H9 (cell line): ENCODE measurements at regions not wholly inside any gene's neighbourhood (a gene's known extent, or its start where the extent isn't known, plus 50 kb on each side); places are given as distances from the start of the nearest gene placed in this dataset.

Experiments
- DNase-seq: peaks from one replicate; pipeline ENCODE4 v3.0.0-alpha.2; 2017
- H2AFZ ChIP-seq: one replicate; pipeline ENCODE4 v1.6.1; 2013; ENCODE audit warnings: mild to moderate bottlenecking, low read length, control low read depth, moderate library complexity
- H2AK5ac ChIP-seq: 2 replicates; pipeline ENCODE4 v1.6.1; 2013; ENCODE audit warnings: low read length, control low read depth, mixed read lengths; ENCODE audit not compliant: insufficient read length
- H2BK120ac ChIP-seq: one replicate; pipeline ENCODE4 v1.6.1; 2013; ENCODE audit warnings: low read depth, mild to moderate bottlenecking, low read length, control low read depth, inconsistent platforms; ENCODE audit not compliant: poor library complexity, severe bottlenecking
- H2BK12ac ChIP-seq: 2 replicates; pipeline ENCODE4 v1.6.1; 2013; ENCODE audit warnings: low read length, control low read depth, mixed read lengths, low read depth; ENCODE audit not compliant: insufficient read length
- H2BK15ac ChIP-seq: 2 replicates; pipeline ENCODE4 v1.6.1; 2013; ENCODE audit warnings: low read depth, low read length, control low read depth
- H2BK20ac ChIP-seq: one replicate; pipeline ENCODE4 v1.6.1; 2013; ENCODE audit warnings: low read depth, mild to moderate bottlenecking, low read length, control low read depth, inconsistent platforms; ENCODE audit not compliant: poor library complexity, severe bottlenecking
- H2BK5ac ChIP-seq: 2 replicates; pipeline ENCODE4 v1.6.1; 2013; ENCODE audit warnings: low read length, control low read depth, mixed read lengths; ENCODE audit not compliant: insufficient read length
- H3K14ac ChIP-seq: 2 replicates; pipeline ENCODE4 v1.6.1; 2013; ENCODE audit warnings: low read length, control low read depth; ENCODE audit not compliant: insufficient read depth
- H3K18ac ChIP-seq: 2 replicates; pipeline ENCODE4 v1.6.1; 2013; ENCODE audit warnings: low read depth, mild to moderate bottlenecking, mixed read lengths, low read length, control low read depth; ENCODE audit not compliant: insufficient read length
- H3K23ac ChIP-seq: 2 replicates; pipeline ENCODE4 v1.6.1; 2013; ENCODE audit warnings: low read length, control low read depth, mixed read lengths, low read depth; ENCODE audit not compliant: insufficient read length
- H3K23me2 ChIP-seq: 2 replicates; pipeline ENCODE4 v1.6.1; 2013; ENCODE audit warnings: low read depth, mild to moderate bottlenecking, mixed read lengths, low read length, control low read depth; ENCODE audit not compliant: insufficient read length, poor library complexity, severe bottlenecking
- H3K27ac ChIP-seq: 2 replicates; pipeline ENCODE4 v1.5.1; 2013; ENCODE audit warnings: low read length, control low read depth, mixed read lengths, low read depth; ENCODE audit not compliant: insufficient read length
- H3K27me3 ChIP-seq: 2 replicates; pipeline ENCODE4 v1.6.1; 2013; ENCODE audit warnings: low read length, control low read depth, inconsistent platforms; ENCODE audit not compliant: insufficient read depth
- H3K4ac ChIP-seq: 2 replicates; pipeline ENCODE4 v1.6.1; 2013; ENCODE audit warnings: low read depth, mild to moderate bottlenecking, control low read depth, inconsistent platforms, low read length, moderate library complexity
- H3K4me1 ChIP-seq: 2 replicates; pipeline ENCODE4 v1.6.1; 2013; ENCODE audit warnings: low read length, control low read depth, inconsistent platforms; ENCODE audit not compliant: insufficient read depth
- H3K4me2 ChIP-seq: 2 replicates; pipeline ENCODE4 v1.6.1; 2013; ENCODE audit warnings: low read length, control low read depth, mixed read lengths; ENCODE audit not compliant: insufficient read length, insufficient read depth
- H3K56ac ChIP-seq: 2 replicates; pipeline ENCODE4 v1.6.1; 2013; ENCODE audit warnings: low read depth, mild to moderate bottlenecking, mixed read lengths, low read length, control low read depth; ENCODE audit not compliant: insufficient read length
- H3K79me1 ChIP-seq: 2 replicates; pipeline ENCODE4 v1.6.1; 2013; ENCODE audit warnings: low read depth, mild to moderate bottlenecking, moderate library complexity, low read length, control low read depth, inconsistent platforms; ENCODE audit not compliant: insufficient read depth, poor library complexity, severe bottlenecking
- H3K79me2 ChIP-seq: 2 replicates; pipeline ENCODE4 v1.6.1; 2013; ENCODE audit warnings: low read length, control low read depth, inconsistent platforms; ENCODE audit not compliant: insufficient read depth
- H3K9ac ChIP-seq: 2 replicates; pipeline ENCODE4 v1.6.1; 2013; ENCODE audit warnings: low read length, control low read depth, mixed read lengths; ENCODE audit not compliant: insufficient read length; ENCODE audit errors: extremely low read depth
- H3K9me3 ChIP-seq: one replicate; pipeline ENCODE4 v1.6.1; 2013; ENCODE audit warnings: low read depth, low read length, inconsistent platforms; ENCODE audit not compliant: control insufficient read depth
- H3T11ph ChIP-seq: one replicate; pipeline ENCODE4 v1.6.1; 2013; ENCODE audit warnings: mild to moderate bottlenecking, low read length, control low read depth, inconsistent platforms
- H4K20me1 ChIP-seq: one replicate; pipeline ENCODE4 v1.6.1; 2013; ENCODE audit not compliant: control insufficient read depth, insufficient read length, insufficient read depth
- H4K5ac ChIP-seq: 2 replicates; pipeline ENCODE4 v1.6.1; 2013; ENCODE audit warnings: low read depth, mild to moderate bottlenecking, mixed read lengths, low read length, control low read depth; ENCODE audit not compliant: insufficient read length
- H4K8ac ChIP-seq: replicated peaks from 2 replicates; pipeline ENCODE4 v1.6.1; 2013; ENCODE audit warnings: low read length, control low read depth, mixed read lengths, low read depth; ENCODE audit not compliant: insufficient read length
- H4K91ac ChIP-seq: 2 replicates; pipeline ENCODE4 v1.6.1; 2013; ENCODE audit warnings: low read depth, mild to moderate bottlenecking, moderate library complexity, mixed read lengths, low read length, control low read depth; ENCODE audit not compliant: insufficient read length
- H3K27ac Mint-ChIP-seq, 3 experiments: 2 replicates in 2 of 3; 3 replicates in 1 of 3; pipeline ENCODE4 v1.8.0; 2020 to 2021; ENCODE audit warnings: mixed read lengths in 3 of 3, mild to moderate bottlenecking in 1 of 3, moderate library complexity in 1 of 3
- H3K27me3 Mint-ChIP-seq: 2 replicates; pipeline ENCODE4 v1.8.0; 2021; ENCODE audit warnings: low read depth, mild to moderate bottlenecking, moderate library complexity, mixed read lengths
- H3K36me3 Mint-ChIP-seq, 3 experiments: 2 replicates in 2 of 3; 3 replicates in 1 of 3; pipeline ENCODE4 v1.8.0; 2020 to 2021; ENCODE audit warnings: low read depth in 3 of 3, mixed read lengths in 3 of 3; ENCODE audit not compliant: insufficient read depth in 1 of 3
- H3K4me1 Mint-ChIP-seq, 2 experiments: 2 replicates each; pipeline ENCODE4 v1.8.0; 2020; ENCODE audit warnings: mixed read lengths in 2 of 2
- H3K4me3 Mint-ChIP-seq, 2 experiments: 2 replicates in 1 of 2; 3 replicates in 1 of 2; pipeline ENCODE4 v1.8.0; 2020 to 2021; ENCODE audit warnings: mild to moderate bottlenecking in 2 of 2, mixed read lengths in 2 of 2, moderate library complexity in 1 of 2
- H3K9me3 Mint-ChIP-seq, 2 experiments: 2 replicates in 1 of 2; 3 replicates in 1 of 2; pipeline ENCODE4 v1.8.0; 2020; ENCODE audit warnings: mild to moderate bottlenecking in 2 of 2, mixed read lengths in 2 of 2, moderate library complexity in 1 of 2
- TF ChIP-seq, protein P1 (sequence below): fragments of 200-600 bp; sonication (generic); conservative IDR thresholded peaks from 3 replicates; pipeline ENCODE4 v1.8.0; 2021; ENCODE audit warnings: antibody characterized with exemption, mild to moderate bottlenecking

DNA sequence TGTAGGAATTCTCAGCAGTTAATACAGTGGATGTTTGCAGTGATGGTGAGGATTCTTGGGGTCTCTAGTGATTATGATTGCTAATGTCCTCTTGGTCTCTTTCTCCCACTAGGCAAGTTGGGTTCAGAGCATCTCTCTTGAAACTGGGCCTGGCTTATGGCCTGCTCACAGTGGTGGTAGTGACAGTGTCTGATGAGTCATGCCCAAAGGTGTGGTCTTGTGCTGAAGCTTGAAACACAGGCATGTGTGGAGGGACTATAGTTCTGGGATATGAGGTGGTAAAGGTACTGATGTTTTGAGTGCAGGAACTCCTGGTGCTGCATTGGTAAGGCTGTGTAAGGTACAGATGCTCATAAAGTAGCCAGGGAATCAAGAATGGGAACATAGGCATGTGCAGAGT is 231.1 kb downstream of the FAM170A start:
- H2BK20ac ChIP-seq = no peak overlapping the region
- H3K18ac ChIP-seq = no peak overlapping the region
- H2AFZ ChIP-seq = no peak overlapping the region
- no peaks in the 10 kb centered on the region for H4K20me1 ChIP-seq
- Mint-ChIP-seq H3K27me3 (no peaks in the 10 kb centered on the region), H3K9me3 (peaks cover 5 to 13% of the 10 kb centered on the region in 2 experiments; a peak in 3 of 5 replicates), H3K4me3 (no peak overlapping the region), H3K27ac (peak overlapping the region in 2 of 3 experiments; percentile 57 to 77; a peak in 3 of 7 replicates), H3K36me3 (peaks cover 0 to 11% (median 0%) of the 10 kb centered on the region in 3 experiments; a peak in 3 of 7 replicates), H3K4me1 (peaks cover 16 to 20% of the 10 kb centered on the region in 2 experiments)
- no peaks in the 10 kb centered on the region for H3K23me2 ChIP-seq
- H3T11ph ChIP-seq = no peak overlapping the region
- H3K14ac ChIP-seq = no peak overlapping the region
- no peak for DNase-seq
- TF ChIP-seq, protein P1, sequence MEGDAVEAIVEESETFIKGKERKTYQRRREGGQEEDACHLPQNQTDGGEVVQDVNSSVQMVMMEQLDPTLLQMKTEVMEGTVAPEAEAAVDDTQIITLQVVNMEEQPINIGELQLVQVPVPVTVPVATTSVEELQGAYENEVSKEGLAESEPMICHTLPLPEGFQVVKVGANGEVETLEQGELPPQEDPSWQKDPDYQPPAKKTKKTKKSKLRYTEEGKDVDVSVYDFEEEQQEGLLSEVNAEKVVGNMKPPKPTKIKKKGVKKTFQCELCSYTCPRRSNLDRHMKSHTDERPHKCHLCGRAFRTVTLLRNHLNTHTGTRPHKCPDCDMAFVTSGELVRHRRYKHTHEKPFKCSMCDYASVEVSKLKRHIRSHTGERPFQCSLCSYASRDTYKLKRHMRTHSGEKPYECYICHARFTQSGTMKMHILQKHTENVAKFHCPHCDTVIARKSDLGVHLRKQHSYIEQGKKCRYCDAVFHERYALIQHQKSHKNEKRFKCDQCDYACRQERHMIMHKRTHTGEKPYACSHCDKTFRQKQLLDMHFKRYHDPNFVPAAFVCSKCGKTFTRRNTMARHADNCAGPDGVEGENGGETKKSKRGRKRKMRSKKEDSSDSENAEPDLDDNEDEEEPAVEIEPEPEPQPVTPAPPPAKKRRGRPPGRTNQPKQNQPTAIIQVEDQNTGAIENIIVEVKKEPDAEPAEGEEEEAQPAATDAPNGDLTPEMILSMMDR = no peak
- no peaks in the 10 kb centered on the region; the same call in 1 of the 2 replicates for H3K4me1 ChIP-seq
- no peak overlapping the region for H3K4ac ChIP-seq
- H3K4me2 ChIP-seq = no peak overlapping the region
- no peaks in the 10 kb centered on the region for H3K9me3 ChIP-seq
- no peak overlapping the region for H3K56ac ChIP-seq
- H2AK5ac ChIP-seq = no peak overlapping the region
- H4K8ac ChIP-seq = no peak overlapping the region
- no peak overlapping the region for H2BK5ac ChIP-seq
- no peak overlapping the region for H3K23ac ChIP-seq
- no peaks in the 10 kb centered on the region for H3K79me1 ChIP-seq
- H2BK120ac ChIP-seq = no peak overlapping the region
- no peaks in the 10 kb centered on the region for H3K79me2 ChIP-seq
- no peak overlapping the region for H3K27ac ChIP-seq
- H4K91ac ChIP-seq = no peak overlapping the region
- H3K27me3 ChIP-seq = no peaks in the 10 kb centered on the region
- no peak overlapping the region for H2BK12ac ChIP-seq
- no peak overlapping the region for H2BK15ac ChIP-seq
- no peak overlapping the region for H4K5ac ChIP-seq
- no peak overlapping the region for H3K9ac ChIP-seq
